ENCODE measurements at regions not wholly inside any gene's neighbourhood (a gene's known extent, or its start where the extent isn't known, plus 50 kb on each side); places are given as distances from the start of the nearest gene placed in this dataset.
"Not testable (repeated sequence)": the region's sequence is repeated elsewhere in the genome, so short reads cannot be mapped to it uniquely, and the experiment has no call there.

- H3K36me3 ChIP-seq (ENCODE audit: control insufficient read depth, insufficient read depth, low read length): no peaks in the 10 kb centered on the region
- intact Hi-C loops (cut with micrococcal nuclease) (no loop called here), in situ Hi-C loops (cut with MboI) (no loop called here)
- H3K4me2 ChIP-seq (ENCODE audit: insufficient read depth, low read length): no peak overlapping the region
- no peak overlapping the region for H3K27ac ChIP-seq (ENCODE audit: extremely low read depth, low read depth, low read length)
- H3K4me3 ChIP-seq: no peak overlapping the region
- no peaks in the 10 kb centered on the region for H3K4me1 ChIP-seq (replicated peaks in 1 of 2; ENCODE audit: control insufficient read depth in 2 of 2, insufficient read depth in 2 of 2, low read length in 2 of 2)
- H3K79me2 ChIP-seq (ENCODE audit: control insufficient read depth, insufficient read depth, low read length): no peaks in the 10 kb centered on the region
- no peaks in the 10 kb centered on the region for H3K9me1 ChIP-seq (ENCODE audit: control insufficient read depth, insufficient read depth, low read length)
- CTCF ChIA-PET (ENCODE audit: low intra/inter-chr PET ratio): interaction anchor here (0.6 kb wide), 1 partner anchor 13 kb away, joined by 3 read pairs; no protein-coding TSS in a partner anchor
- H2AFZ ChIP-seq (ENCODE audit: low read depth, low read length): no peak overlapping the region
- DNase-seq (ENCODE audit: extremely low read depth in 1 of 4, low spot score in 3 of 4) (no peak), FAIRE-seq (no peak), ATAC-seq (no peak)
- no peaks in the 10 kb centered on the region for H3K9me3 ChIP-seq (replicated peaks; ENCODE audit: control insufficient read depth, insufficient read depth, low read depth, low read length)
- no peaks in the 10 kb centered on the region for H3K27me3 ChIP-seq (ENCODE audit: control insufficient read depth in 2 of 2, insufficient read depth in 2 of 2, low read length in 2 of 2)
- POLR2A ChIA-PET: no interaction called here
- H3K9ac ChIP-seq (ENCODE audit: insufficient read depth in 1 of 2, low read depth in 2 of 2, low read length in 2 of 2): no peak overlapping the region
- TF ChIP-seq ILK (tag; IDR thresholded peaks at IDR 0.05; ENCODE audit: borderline replicate concordance, low read depth) (no peak), ZNF274 (IDR thresholded peaks at IDR 0.05; ENCODE audit: borderline replicate concordance, low read depth, low read length) (no peak), ARID2 (IDR thresholded peaks at IDR 0.05) (no peak), ZBTB26 (CRISPR knock-in tag; IDR thresholded peaks at IDR 0.05) (no peak), BDP1 (IDR thresholded peaks at IDR 0.05; ENCODE audit: insufficient read depth, insufficient read length) (no peak), ZBTB12 (CRISPR knock-in tag; IDR thresholded peaks at IDR 0.05) (no peak), CBX3 (IDR thresholded peaks at IDR 0.05; ENCODE audit: borderline replicate concordance in 1 of 2, low read length in 2 of 2) (no peak), TCF3 (CRISPR knock-in tag; IDR thresholded peaks at IDR 0.05) (no peak), U2AF1 (optimal IDR thresholded peaks at IDR 0.05; ENCODE audit: low read depth, low read length) (no peak), ZNF445 (CRISPR knock-in tag; IDR thresholded peaks at IDR 0.05; ENCODE audit: low read depth) (no peak), MAFK (IDR thresholded peaks at IDR 0.05; ENCODE audit: low read length) (no peak), ZNF3 (CRISPR knock-in tag; IDR thresholded peaks at IDR 0.05) (no peak), ZNF133 (CRISPR knock-in tag; IDR thresholded peaks at IDR 0.05) (no peak)
- BruUV-seq (replicated peaks): no TSS peak
- H4K20me1 ChIP-seq (replicated peaks; ENCODE audit: control insufficient read depth, insufficient read depth, low read length): no peaks in the 10 kb centered on the region
- 0% methylated on average over 2 of the region's 2 CpGs for WGBS (ENCODE audit: insufficient coverage, low coverage, missing lambda C conversion rate)
These were observed 219.9 kb downstream of the CASP12 start for GRCh38 chr11:104678408-104678807.

GRCh38 chr11:104677069-104677468 is 221.2 kb downstream of the CASP12 start:
- H3K4me1 ChIP-seq (replicated peaks in 1 of 2; ENCODE audit: control insufficient read depth in 2 of 2, insufficient read depth in 2 of 2, low read length in 2 of 2); H3K9ac ChIP-seq (ENCODE audit: insufficient read depth in 1 of 2, low read depth in 2 of 2, low read length in 2 of 2); H2AFZ ChIP-seq (ENCODE audit: low read depth, low read length); POLR2A ChIA-PET; H3K9me3 ChIP-seq (replicated peaks; ENCODE audit: control insufficient read depth, insufficient read depth, low read depth, low read length); DNase-seq (ENCODE audit: extremely low read depth in 1 of 4, low spot score in 3 of 4); intact Hi-C loops (cut with micrococcal nuclease); FAIRE-seq; H4K20me1 ChIP-seq (replicated peaks; ENCODE audit: control insufficient read depth, insufficient read depth, low read length); CTCF ChIA-PET (ENCODE audit: low intra/inter-chr PET ratio); H3K4me2 ChIP-seq (ENCODE audit: insufficient read depth, low read length); ATAC-seq; H3K27ac ChIP-seq (ENCODE audit: extremely low read depth, low read depth, low read length); BruUV-seq (replicated peaks); H3K9me1 ChIP-seq (ENCODE audit: control insufficient read depth, insufficient read depth, low read length); H3K27me3 ChIP-seq (ENCODE audit: control insufficient read depth in 2 of 2, insufficient read depth in 2 of 2, low read length in 2 of 2); H3K4me3 ChIP-seq; in situ Hi-C loops (cut with MboI); H3K36me3 ChIP-seq (ENCODE audit: control insufficient read depth, insufficient read depth, low read length); H3K79me2 ChIP-seq (ENCODE audit: control insufficient read depth, insufficient read depth, low read length): not testable (repeated sequence)
- no CpG with 5 or more reads among the region's 3 CpGs for WGBS (ENCODE audit: insufficient coverage, low coverage, missing lambda C conversion rate)

Measured in K562 (cell line).